ENCODE measurements at regions not wholly inside any gene's neighbourhood (a gene's known extent, or its start where the extent isn't known, plus 50 kb on each side); places are given as distances from the start of the nearest gene placed in this dataset.

- Histone ChIP-seq H4K91ac (ENCODE audit: insufficient read depth, low read depth, low read length) (no peak overlapping the region), H3K27ac (ENCODE audit: insufficient read depth, low read length) (no peak overlapping the region), H4K8ac (ENCODE audit: low read depth in 2 of 2, low read length in 2 of 2) (no peak overlapping the region), H3K79me1 (ENCODE audit: low read depth in 1 of 2, low read length in 2 of 2) (no peaks in the 10 kb centered on the region), H3K4ac (ENCODE audit: low read depth, low read length) (no peak overlapping the region), H3K4me2 (ENCODE audit: low read depth, low read length) (no peak overlapping the region), H2AK5ac (ENCODE audit: low read depth, low read length) (no peak overlapping the region; the same call in 1 of the 2 replicates), H3K4me3 (ENCODE audit: insufficient read depth, low read depth, low read length) (no peak overlapping the region), H2BK120ac (ENCODE audit: low read depth, low read length) (no peak overlapping the region), H3K9me1 (ENCODE audit: insufficient read depth, low read length) (peaks cover 12% of the 10 kb centered on the region), H3K18ac (ENCODE audit: low read depth, low read length) (no peak overlapping the region), H3K27me3 (ENCODE audit: control insufficient read depth, insufficient read depth, low read length) (peaks cover 2% of the 10 kb centered on the region; the same call in 1 of the 2 replicates), H3K9ac (ENCODE audit: low read depth, low read length) (no peak overlapping the region), H2BK15ac (ENCODE audit: low read depth, low read length) (0 out of 3 replicates have a peak overlapping the region, but pooled peaks have one; percentile 67), H2BK20ac (ENCODE audit: low read depth, low read length) (no peak overlapping the region), H3K14ac (replicated peaks; ENCODE audit: low read depth, low read length) (no peak overlapping the region), H2BK5ac (ENCODE audit: low read depth, low read length, poor library complexity, severe bottlenecking) (no peak overlapping the region), H3K56ac (ENCODE audit: extremely low read depth, insufficient read depth, low read length) (no peak overlapping the region), H4K5ac (ENCODE audit: low read depth, low read length) (no peak overlapping the region), H3K4me1 (ENCODE audit: control insufficient read depth, insufficient read depth, low read length) (peaks cover 11% of the 10 kb centered on the region), H2AFZ (replicated peaks; ENCODE audit: low read length, poor library complexity) (no peak overlapping the region), H2AK9ac (replicated peaks; ENCODE audit: low read depth, low read length, poor library complexity) (no peak overlapping the region), H3K23ac (ENCODE audit: low read depth, low read length) (no peak overlapping the region), H3K9me3 (ENCODE audit: control insufficient read depth, insufficient read depth, low read length) (no peaks in the 10 kb centered on the region), H3K36me3 (ENCODE audit: control insufficient read depth, insufficient read depth, low read length) (no peaks in the 10 kb centered on the region), H4K20me1 (ENCODE audit: insufficient read depth, low read length) (no peaks in the 10 kb centered on the region)
- ChIA-PET POLR2A (ENCODE audit: unreplicated experiment) (no interaction called here), CTCF (no interaction called here)
- TF ChIP-seq MXI1 (IDR thresholded peaks at IDR 0.05; ENCODE audit: borderline replicate concordance, low read depth, low read length) (no peak), RFX5 (IDR thresholded peaks at IDR 0.05; ENCODE audit: low read depth, low read length) (no peak), CTCF (conservative IDR thresholded peaks at IDR 0.05; ENCODE audit: low read depth, low read length) (no peak), NFE2L2 (IDR thresholded peaks at IDR 0.05; ENCODE audit: low read depth, low read length) (no peak), CHD1 (IDR thresholded peaks at IDR 0.05; ENCODE audit: low read depth, low read length) (no peak), FOS (IDR thresholded peaks at IDR 0.05; ENCODE audit: low read depth, low read length) (no peak), RAD21 (IDR thresholded peaks at IDR 0.05; ENCODE audit: low read length) (no peak), POLR2A (IDR thresholded peaks at IDR 0.05; ENCODE audit: low read depth, low read length) (no peak), MAFK (IDR thresholded peaks at IDR 0.05; ENCODE audit: low read depth, low read length) (no peak), USF2 (IDR thresholded peaks at IDR 0.05; ENCODE audit: low read depth, low read length) (no peak), SMC3 (IDR thresholded peaks at IDR 0.05; ENCODE audit: low read depth, low read length) (no peak), MAZ (IDR thresholded peaks at IDR 0.05; ENCODE audit: borderline replicate concordance, low read depth, low read length) (no peak), CEBPB (IDR thresholded peaks at IDR 0.05; ENCODE audit: low read depth, low read length) (no peak), BHLHE40 (IDR thresholded peaks at IDR 0.05; ENCODE audit: low read depth, low read length) (no peak), RCOR1 (IDR thresholded peaks at IDR 0.05; ENCODE audit: insufficient replicate concordance, low read length) (no peak), ELK1 (IDR thresholded peaks at IDR 0.05; ENCODE audit: borderline replicate concordance, low read depth, low read length) (no peak)
- DNase-seq (no peak), ATAC-seq (ENCODE audit: low read depth) (no peak)
- in situ Hi-C loops (cut with MboI; ENCODE audit: low sequenced_read_pairs) (no loop called here), intact Hi-C loops (cut with micrococcal nuclease) (no loop called here), dilution Hi-C loops (cut with HindIII; ENCODE audit: low sequenced_read_pairs, unreplicated experiment) (no loop called here)
- WGBS, 2 experiments (ENCODE audit: extremely low coverage in 2 of 2, insufficient read length in 1 of 2): 100% methylated on average over 3 of the region's 7 CpGs; no CpG with 5 or more reads in 1 of the 2 experiments
- no TSS peak for BruUV-seq (replicated peaks)
Measured at GRCh38 chr15:68503213-68503612, 71.2 kb upstream of the ITGA11 start.

All from IMR-90 (cell line).